NCI-H128 (cell line): ENCODE measurements at regions not wholly inside any gene's neighbourhood (a gene's known extent, or its start where the extent isn't known, plus 50 kb on each side); places are given as distances from the start of the nearest gene placed in this dataset.

Experiments
- DNase-seq: peaks from one replicate; lab custom pipeline; 2025; ENCODE audit not compliant: unreplicated experiment; lab: John Stamatoyannopoulos, UW

- DNase-seq = no peak
Measured at GRCh38 chr16:77132051-77132618, 58.9 kb upstream of the MON1B start.

DNA sequence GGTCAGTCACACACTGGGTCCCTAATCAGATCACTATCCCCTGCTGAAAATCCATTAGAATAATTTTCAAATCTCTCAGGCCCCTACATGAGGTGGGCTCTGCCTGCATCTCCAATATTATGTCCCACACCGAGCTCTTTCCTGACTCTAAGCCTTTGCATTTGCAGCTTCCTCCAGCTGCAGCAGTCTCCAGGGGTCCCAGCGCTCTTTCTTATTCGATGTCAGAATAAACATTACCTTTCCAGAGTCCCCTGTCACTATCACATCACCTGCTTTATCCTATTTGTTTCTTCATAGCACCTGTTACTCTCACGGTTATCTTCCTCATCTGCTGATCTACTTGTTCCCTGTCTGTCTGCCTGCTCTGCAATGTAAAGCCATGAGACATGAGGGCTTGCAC, 57.3 kb upstream of the MON1B start:
- DNase-seq = no peak

DNA sequence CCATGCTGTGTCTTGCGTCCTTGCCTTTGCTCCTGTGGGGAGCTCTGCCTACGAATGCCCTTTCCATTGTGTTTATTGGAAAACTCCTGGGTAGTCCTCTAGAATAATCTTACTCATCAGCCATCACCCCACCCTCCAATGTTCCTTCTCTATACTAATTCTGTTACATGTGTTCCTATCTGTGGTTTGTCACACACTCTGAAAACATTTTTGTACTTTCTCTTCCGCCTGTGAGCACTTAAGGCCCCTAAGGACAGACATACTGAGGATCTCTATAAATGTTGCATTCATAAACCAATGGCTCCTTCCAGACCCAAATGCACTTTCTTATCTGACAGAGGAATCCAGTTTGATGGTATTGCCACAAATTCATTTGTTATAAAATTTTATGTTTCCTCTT, 53.9 kb upstream of the MON1B start:
- DNase-seq = no peak
